Nephron (organoid): ENCODE measurements at regions not wholly inside any gene's neighbourhood (a gene's known extent, or its start where the extent isn't known, plus 50 kb on each side); places are given as distances from the start of the nearest gene placed in this dataset.

Experiments
- H3K27ac Mint-ChIP-seq, 3 experiments: 2 replicates each; pipeline ENCODE4 v1.8.0; 2020; ENCODE audit warnings: mixed read lengths in 3 of 3, mild to moderate bottlenecking in 2 of 3, moderate library complexity in 1 of 3
- H3K27me3 Mint-ChIP-seq: 2 replicates; pipeline ENCODE4 v1.8.0; 2021; ENCODE audit warnings: low read depth, mild to moderate bottlenecking, moderate library complexity, mixed read lengths
- H3K36me3 Mint-ChIP-seq: 2 replicates; pipeline ENCODE4 v1.8.0; 2020; ENCODE audit warnings: low read depth, mixed read lengths
- H3K4me1 Mint-ChIP-seq: 2 replicates; pipeline ENCODE4 v1.8.0; 2020; ENCODE audit warnings: mixed read lengths
- H3K4me3 Mint-ChIP-seq, 3 experiments: 2 replicates each; pipeline ENCODE4 v1.8.0; 2020; ENCODE audit warnings: mild to moderate bottlenecking in 3 of 3, mixed read lengths in 3 of 3, moderate library complexity in 2 of 3
- H3K9me3 Mint-ChIP-seq: 2 replicates; pipeline ENCODE4 v1.8.0; 2020; ENCODE audit warnings: mixed read lengths
- TF ChIP-seq, protein P1 (sequence below), 3 experiments: fragments of 200-600 bp; sonication (generic); IDR thresholded peaks; one replicate each; pipeline ENCODE4 v1.5.0; 2021; ENCODE audit warnings: antibody characterized with exemption in 3 of 3; ENCODE audit not compliant: unreplicated experiment in 3 of 3

DNA sequence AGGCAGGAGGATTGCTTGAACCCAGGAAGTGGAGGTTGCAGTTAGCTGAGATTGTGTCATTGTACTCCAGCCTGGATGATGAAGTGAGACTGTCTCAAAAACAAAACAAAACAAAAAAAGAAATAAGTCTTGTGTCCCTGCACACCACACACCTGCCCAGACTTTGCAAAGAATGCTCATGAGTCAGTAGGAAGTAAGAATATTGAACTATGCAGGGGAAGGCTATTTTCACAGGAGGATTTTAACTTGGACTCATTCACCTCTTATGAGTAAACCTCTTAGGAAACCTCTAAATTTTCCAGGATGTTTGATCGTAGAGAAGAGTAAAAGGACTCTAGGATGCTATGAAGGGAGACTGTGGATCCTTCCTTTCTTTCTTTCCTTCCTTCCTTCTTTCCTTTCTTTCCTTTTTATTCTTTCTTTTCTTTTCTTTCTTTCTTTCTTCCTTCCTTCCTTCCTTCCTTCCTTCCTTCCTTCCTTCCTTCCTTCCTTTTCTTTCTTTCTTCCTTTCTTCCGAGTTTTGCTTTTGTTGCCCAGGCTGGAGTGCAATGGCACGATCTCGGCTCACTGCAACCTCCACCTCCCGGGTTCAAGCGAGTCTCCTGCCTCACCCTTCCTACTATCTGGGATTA lies 96.7 kb upstream of the CLINT1 start:
- Mint-ChIP-seq H3K36me3 (no peaks in the 10 kb centered on the region), H3K4me1 (no peaks in the 10 kb centered on the region), H3K4me3 (no peak overlapping the region), H3K9me3 (peaks cover 4% of the 10 kb centered on the region), H3K27me3 (no peaks in the 10 kb centered on the region), H3K27ac (no peak overlapping the region)
- TF ChIP-seq, protein P1, sequence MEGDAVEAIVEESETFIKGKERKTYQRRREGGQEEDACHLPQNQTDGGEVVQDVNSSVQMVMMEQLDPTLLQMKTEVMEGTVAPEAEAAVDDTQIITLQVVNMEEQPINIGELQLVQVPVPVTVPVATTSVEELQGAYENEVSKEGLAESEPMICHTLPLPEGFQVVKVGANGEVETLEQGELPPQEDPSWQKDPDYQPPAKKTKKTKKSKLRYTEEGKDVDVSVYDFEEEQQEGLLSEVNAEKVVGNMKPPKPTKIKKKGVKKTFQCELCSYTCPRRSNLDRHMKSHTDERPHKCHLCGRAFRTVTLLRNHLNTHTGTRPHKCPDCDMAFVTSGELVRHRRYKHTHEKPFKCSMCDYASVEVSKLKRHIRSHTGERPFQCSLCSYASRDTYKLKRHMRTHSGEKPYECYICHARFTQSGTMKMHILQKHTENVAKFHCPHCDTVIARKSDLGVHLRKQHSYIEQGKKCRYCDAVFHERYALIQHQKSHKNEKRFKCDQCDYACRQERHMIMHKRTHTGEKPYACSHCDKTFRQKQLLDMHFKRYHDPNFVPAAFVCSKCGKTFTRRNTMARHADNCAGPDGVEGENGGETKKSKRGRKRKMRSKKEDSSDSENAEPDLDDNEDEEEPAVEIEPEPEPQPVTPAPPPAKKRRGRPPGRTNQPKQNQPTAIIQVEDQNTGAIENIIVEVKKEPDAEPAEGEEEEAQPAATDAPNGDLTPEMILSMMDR (IDR thresholded peaks at IDR 0.05; ENCODE audit: unreplicated experiment in 3 of 3) = no peak

GRCh38 chr5:157952374-157952685 lies 93.4 kb upstream of the CLINT1 start:
- H3K27ac Mint-ChIP-seq = no peak overlapping the region
- no peaks in the 10 kb centered on the region for H3K36me3 Mint-ChIP-seq
- H3K4me3 Mint-ChIP-seq = no peak overlapping the region
- peaks cover 2% of the 10 kb centered on the region for H3K9me3 Mint-ChIP-seq
- H3K27me3 Mint-ChIP-seq = no peaks in the 10 kb centered on the region
- H3K4me1 Mint-ChIP-seq = peaks cover 6% of the 10 kb centered on the region
- TF ChIP-seq, protein P1 (IDR thresholded peaks at IDR 0.05; ENCODE audit: unreplicated experiment in 3 of 3) = no peak

DNA sequence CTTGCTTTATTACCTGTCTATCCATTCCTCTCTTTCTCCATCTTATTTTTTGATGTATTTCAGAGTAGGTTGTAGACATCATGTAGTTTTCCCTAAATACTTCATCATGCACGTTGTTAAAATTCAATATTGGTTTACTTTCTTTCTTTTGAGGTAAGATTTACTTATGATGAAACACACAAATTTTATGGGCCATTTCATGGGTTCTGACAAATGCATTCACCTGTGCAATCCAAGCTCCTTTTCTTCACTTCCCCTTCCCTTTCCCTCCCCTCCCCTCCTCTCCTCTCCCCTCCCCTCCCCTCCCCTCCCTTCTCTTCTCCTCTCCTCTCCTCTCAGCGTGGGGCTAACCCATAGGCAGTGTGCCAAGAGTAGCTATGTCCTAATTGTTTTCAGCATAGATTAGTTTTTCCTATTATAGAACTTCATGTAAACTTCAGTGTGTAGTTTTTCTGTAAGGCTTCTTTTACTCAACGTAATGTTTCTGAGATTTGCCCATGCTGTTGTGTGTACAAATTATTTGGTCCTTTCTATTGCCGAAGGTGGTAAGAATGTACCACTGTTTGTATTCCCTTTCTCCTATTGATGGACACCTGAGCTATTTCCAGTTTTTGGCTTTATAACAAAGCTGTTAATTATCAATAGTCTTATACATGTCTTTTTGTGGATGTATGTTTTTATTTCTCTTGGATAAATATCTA lies 92.9 kb upstream of the CLINT1 start:
- H3K4me1 Mint-ChIP-seq = peaks cover 6% of the 10 kb centered on the region
- peak overlapping the region in 2 of 3 experiments; percentile 13 to 32 for H3K27ac Mint-ChIP-seq
- H3K27me3 Mint-ChIP-seq = no peaks in the 10 kb centered on the region
- H3K4me3 Mint-ChIP-seq = no peak overlapping the region
- H3K9me3 Mint-ChIP-seq = peaks cover 2% of the 10 kb centered on the region
- TF ChIP-seq, protein P1 (IDR thresholded peaks at IDR 0.05; ENCODE audit: unreplicated experiment in 3 of 3) = no peak
- no peaks in the 10 kb centered on the region for H3K36me3 Mint-ChIP-seq

- Mint-ChIP-seq H3K4me3 (no peak overlapping the region), H3K9me3 (peaks cover 2% of the 10 kb centered on the region), H3K4me1 (peaks cover 11% of the 10 kb centered on the region), H3K36me3 (no peaks in the 10 kb centered on the region), H3K27ac (peak overlapping the region in 2 of 3 experiments; percentile 44 to 60), H3K27me3 (peaks cover 4% of the 10 kb centered on the region)
- TF ChIP-seq, protein P1 (IDR thresholded peaks at IDR 0.05; ENCODE audit: unreplicated experiment in 3 of 3) = no peak
These were observed 90.6 kb upstream of the CLINT1 start for GRCh38 chr5:157949520-157949919.

DNA sequence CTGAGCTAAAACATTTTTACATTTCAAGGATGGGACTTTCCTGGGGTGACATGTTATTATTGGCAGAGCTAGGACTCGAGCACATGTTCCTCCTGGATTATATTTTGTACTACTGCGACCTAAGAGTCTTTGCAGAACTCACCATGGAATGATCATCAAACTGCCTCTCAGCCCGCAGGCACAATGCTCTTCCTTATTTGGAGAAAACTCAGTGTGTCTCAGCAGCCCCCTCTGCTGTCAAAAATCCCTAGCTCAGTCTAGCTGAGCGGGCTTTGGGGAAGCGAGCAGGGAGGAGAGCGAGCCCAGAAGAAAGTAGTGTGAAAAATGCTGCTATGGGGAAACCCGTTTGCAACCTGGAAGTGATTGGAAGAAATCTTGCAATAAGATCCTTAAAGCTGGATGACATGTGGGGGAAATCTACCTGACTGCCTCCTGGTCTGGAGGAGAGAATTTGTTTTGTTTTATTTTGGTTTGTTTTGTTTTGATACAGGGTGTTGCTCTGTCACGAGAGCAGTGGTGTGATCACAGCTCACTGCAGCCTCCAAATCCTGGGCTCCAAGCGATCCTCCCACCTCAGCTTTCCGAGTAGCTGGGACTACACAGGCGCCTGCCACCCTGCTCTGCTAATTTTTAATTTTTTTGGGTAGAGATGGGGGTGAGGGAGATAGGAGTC lies 89.9 kb upstream of the CLINT1 start:
- Mint-ChIP-seq H3K27ac (peak overlapping the region; percentile 80 to 84 (median 83)), H3K4me1 (peaks cover 11% of the 10 kb centered on the region), H3K4me3 (peak overlapping the region; percentile 7 to 37 (median 24)), H3K36me3 (no peaks in the 10 kb centered on the region), H3K27me3 (peaks cover 4% of the 10 kb centered on the region), H3K9me3 (peaks cover 2% of the 10 kb centered on the region)
- TF ChIP-seq, protein P1 (IDR thresholded peaks at IDR 0.05; ENCODE audit: unreplicated experiment in 3 of 3) = peak; percentile 87 to 90 (median 87)
